ENCODE measurements at regions not wholly inside any gene's neighbourhood (a gene's known extent, or its start where the extent isn't known, plus 50 kb on each side); places are given as distances from the start of the nearest gene placed in this dataset.
"Not testable (repeated sequence)": the region's sequence is repeated elsewhere in the genome, so short reads cannot be mapped to it uniquely, and the experiment has no call there.

GRCh38 chr3:75118779-75119178 lies 504.3 kb upstream of the CNTN3 start:
- no peak for DNase-seq (ENCODE audit: low read depth in 3 of 3, low spot score in 2 of 3)

GRCh38 chr3:75126556-75126955 lies 512.1 kb upstream of the CNTN3 start:
- no peak for DNase-seq (ENCODE audit: low read depth in 3 of 3, low spot score in 2 of 3)

DNA sequence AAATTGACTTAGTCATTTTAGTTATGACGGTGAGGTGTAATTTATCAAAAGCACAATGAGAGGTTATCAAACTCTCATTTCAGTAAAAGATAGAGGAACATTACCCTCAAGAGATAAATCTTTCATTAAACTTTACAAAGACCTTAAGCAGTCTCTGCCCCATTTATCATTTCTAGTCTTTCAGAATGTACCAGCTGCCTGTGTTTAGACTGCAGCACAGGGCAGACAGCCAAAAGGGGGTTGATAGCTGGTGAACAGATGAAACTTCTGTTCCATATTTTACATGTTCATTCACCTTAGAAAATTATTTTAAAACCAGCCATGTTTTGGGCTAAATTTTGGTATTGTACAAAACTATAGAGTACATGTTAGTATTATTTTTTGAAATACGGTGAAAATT lies 514.6 kb upstream of the CNTN3 start:
- DNase-seq (ENCODE audit: low read depth in 3 of 3, low spot score in 2 of 3), result no peak

- no peak for DNase-seq (ENCODE audit: low read depth in 3 of 3, low spot score in 2 of 3)
These were observed 521.8 kb upstream of the CNTN3 start for GRCh38 chr3:75136100-75136897.

DNA sequence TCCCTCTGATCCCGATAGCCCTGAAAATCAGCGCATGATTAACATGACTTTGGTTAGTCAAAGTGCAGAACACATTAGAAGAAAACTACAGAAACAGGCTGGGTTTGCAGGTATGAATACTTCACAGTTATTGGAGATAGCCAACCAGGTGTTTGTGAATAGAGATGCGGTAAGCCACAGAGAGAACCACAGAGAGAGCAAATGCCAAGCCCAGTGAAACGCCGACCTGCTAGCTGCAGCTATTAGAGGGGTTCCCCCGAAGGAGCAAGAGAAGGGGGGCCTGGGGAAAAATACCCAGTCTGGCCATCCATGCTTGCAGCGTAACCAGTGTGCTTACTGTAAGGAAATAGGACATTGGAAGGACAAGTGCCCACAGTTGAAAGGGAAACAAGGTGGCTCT lies 523.9 kb upstream of the CNTN3 start:
- no peak for DNase-seq (ENCODE audit: low read depth in 3 of 3, low spot score in 2 of 3)

GRCh38 chr3:75140904-75141615 lies 523.1 kb upstream of the FRG2C start:
- no peak for DNase-seq (ENCODE audit: low read depth in 3 of 3, low spot score in 2 of 3)

DNA sequence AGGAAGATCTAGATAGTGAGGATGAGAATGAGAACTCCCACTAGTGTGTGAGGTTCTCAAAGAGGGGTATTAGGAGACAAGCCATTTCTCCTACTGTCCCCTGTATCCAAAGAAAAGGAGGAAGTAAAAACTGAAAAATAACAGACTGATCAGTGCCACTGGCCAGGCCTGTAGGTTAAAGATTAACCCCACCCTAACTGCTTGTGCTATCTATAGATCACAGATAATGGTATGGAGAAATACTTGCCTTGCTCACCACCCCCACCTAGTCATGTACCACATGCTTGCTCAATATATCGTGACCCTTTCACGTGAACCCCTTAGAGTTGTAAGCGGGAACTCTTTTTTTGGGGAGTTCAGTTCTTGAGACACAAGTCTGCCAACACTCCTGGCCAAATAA lies 519.7 kb upstream of the FRG2C start:
- no peak for DNase-seq (ENCODE audit: low read depth in 3 of 3, low spot score in 2 of 3)

DNA sequence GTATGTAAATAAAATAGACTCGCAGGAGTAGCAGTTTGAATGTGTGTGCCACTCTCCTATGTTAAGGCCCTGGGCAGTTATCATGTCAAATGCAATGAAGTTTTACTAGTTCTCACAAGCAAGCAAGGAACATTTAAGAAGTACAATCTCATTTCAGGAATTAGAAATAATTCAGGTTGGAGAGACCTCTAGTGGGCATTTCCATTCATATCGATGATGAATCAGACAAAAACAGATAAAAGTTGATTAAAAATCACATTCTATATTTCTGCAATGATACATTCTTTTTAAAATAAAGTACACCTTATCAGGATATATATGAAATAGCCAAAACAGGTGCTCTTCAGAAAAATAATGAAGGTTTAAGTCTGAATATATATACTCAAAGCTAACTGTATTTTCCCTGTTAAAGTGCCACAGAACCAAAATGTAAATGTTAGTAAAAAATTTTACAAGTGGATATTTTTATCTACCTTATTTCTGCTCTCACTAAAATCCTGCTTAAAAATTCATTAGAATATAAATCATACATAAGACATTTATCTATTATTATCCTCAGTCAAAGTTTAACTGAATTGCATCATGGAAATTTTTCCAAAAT lies 492.4 kb upstream of the FRG2C start:
- peak in 2 of 3 donors; percentile 3 for DNase-seq (ENCODE audit: low read depth in 3 of 3, low spot score in 2 of 3)

GRCh38 chr3:75176937-75177336 lies 487.2 kb upstream of the FRG2C start:
- DNase-seq (ENCODE audit: low read depth in 3 of 3, low spot score in 2 of 3), result no peak

DNA sequence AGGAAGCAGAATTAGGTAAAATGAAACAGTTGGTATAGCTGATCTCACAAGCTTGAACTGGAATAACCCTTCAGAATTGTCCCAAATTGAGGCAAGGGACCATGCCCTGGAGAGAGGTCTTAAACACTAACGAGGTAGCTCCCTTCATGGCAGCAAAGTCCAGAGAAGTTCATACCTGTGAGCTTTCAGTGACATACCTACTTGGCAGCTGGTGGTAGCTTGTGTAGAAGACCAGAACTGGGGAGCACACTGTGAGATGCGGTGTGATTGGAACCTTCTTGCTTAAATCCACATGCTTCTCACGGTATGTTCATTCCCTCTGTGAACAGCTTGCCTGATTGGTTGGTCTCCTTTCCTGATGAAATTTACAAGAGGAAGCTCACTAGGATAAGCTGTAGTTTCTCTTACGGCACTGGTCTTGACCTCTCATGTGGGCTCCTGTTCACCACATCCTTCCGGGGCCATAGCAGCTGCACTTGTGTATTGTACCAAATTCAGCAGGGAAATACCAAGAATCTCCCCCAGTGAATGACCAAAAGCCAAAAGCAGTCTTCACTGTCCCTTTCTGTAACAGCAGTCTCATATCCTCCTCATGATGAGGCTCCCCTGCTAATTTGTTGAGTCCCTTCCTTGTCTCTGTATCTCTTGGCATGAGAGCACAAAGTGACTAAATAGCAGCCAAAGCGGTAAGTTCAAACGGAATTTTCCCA lies 483.7 kb upstream of the FRG2C start:
- no peak for DNase-seq (ENCODE audit: low read depth in 3 of 3, low spot score in 2 of 3)

DNA sequence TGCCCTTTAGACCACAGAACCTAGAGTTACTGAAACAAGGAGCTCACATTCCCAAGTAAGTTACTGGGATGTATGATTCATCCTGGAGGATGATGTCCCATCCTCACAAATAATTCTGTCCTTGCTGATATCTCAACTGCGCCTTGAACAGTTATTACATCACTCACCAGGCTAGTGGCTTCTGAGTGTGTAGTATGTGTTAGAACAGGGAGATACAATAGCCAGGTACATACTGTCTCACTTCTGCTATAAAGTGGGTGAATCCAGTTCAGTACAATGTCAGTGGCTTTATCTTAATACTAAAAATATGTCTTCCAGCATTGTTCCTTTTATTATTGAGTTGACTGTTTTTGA lies 483.2 kb upstream of the FRG2C start:
- DNase-seq (ENCODE audit: low read depth in 3 of 3, low spot score in 2 of 3), result no peak

- no peak for DNase-seq (ENCODE audit: low read depth in 3 of 3, low spot score in 2 of 3)
These were observed 475.2 kb upstream of the FRG2C start for GRCh38 chr3:75188962-75189361.

- DNase-seq (ENCODE audit: low read depth in 3 of 3, low spot score in 2 of 3), result peak in 2 of 3 donors; percentile 2 to 18
These were observed 471.9 kb upstream of the FRG2C start for GRCh38 chr3:75192146-75192616.

GRCh38 chr3:75193797-75194196 lies 470.3 kb upstream of the FRG2C start:
- DNase-seq (ENCODE audit: low read depth in 3 of 3, low spot score in 2 of 3), result no peak

GRCh38 chr3:75214332-75214731 lies 449.8 kb upstream of the FRG2C start:
- DNase-seq (ENCODE audit: low read depth in 3 of 3, low spot score in 2 of 3), result not testable (repeated sequence)

- DNase-seq (ENCODE audit: low read depth in 3 of 3, low spot score in 2 of 3), result no peak
These were observed 445.6 kb upstream of the FRG2C start for GRCh38 chr3:75218577-75218976.

DNA sequence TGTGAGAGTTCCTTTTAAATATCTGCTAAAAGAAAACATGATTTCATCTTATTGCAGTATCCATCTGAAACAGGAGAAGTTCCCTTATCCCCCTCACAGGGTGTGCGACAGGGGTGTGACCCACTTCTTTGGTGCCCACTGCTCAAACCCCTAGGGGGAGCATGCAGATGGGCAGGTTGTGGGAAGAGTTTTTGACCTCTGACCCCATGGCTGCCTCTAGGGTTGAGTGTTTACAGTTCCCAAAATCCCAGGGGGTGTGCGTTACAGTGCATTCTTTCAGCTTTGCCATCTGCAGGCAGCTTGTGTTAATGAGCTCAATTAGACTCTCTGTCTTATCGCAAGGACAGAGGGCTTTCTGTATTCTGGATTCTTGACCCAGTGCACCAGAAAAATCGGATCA lies 443.2 kb upstream of the FRG2C start:
- DNase-seq (ENCODE audit: low read depth in 3 of 3, low spot score in 2 of 3), result no peak

- DNase-seq (ENCODE audit: low read depth in 3 of 3, low spot score in 2 of 3), result no peak
These were observed 439.7 kb upstream of the FRG2C start for GRCh38 chr3:75224412-75224811.

- DNase-seq (ENCODE audit: low read depth in 3 of 3, low spot score in 2 of 3), result no peak
These were observed 431.9 kb upstream of the FRG2C start for GRCh38 chr3:75232216-75232615.

GRCh38 chr3:75235631-75236030 lies 428.5 kb upstream of the FRG2C start:
- DNase-seq (ENCODE audit: low read depth in 3 of 3, low spot score in 2 of 3), result no peak

DNA sequence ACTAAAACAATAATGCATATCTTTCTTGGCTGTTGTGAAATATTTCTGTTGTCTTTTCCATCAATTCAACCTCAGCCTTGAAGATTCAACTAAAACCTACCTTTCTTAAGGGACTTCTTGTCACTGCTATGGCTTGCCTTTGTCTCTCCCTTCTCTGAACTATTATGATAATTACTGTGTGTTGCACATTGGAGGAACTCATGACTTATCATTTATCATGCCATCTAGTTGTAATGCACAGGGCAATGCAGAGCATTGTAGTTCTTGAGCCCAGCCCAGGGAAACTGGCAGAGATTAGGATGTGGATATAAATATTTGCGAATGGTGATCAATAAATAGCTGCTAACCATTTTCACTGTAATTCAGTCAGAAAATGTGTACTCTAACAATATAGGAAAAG lies 427.1 kb upstream of the FRG2C start:
- DNase-seq (ENCODE audit: low read depth in 3 of 3, low spot score in 2 of 3), result no peak
